ENCODE measurements at regions not wholly inside any gene's neighbourhood (a gene's known extent, or its start where the extent isn't known, plus 50 kb on each side); places are given as distances from the start of the nearest gene placed in this dataset.

GRCh38 chr18:47683774-47684173 is 246.7 kb downstream of the SMAD2 start:
- no peak for DNase-seq (ENCODE audit: low spot score)
- H3K4me1 ChIP-seq (ENCODE audit: insufficient read depth) = no peaks in the 10 kb centered on the region
- no peak overlapping the region for H3K4me3 ChIP-seq
- no peaks in the 10 kb centered on the region for H3K27me3 ChIP-seq
- no peaks in the 10 kb centered on the region for H3K9me3 ChIP-seq (ENCODE audit: low read depth)
- H4K20me1 ChIP-seq (ENCODE audit: insufficient read depth, poor library complexity, severe bottlenecking) = no peaks in the 10 kb centered on the region
- TF ChIP-seq EZH2phosphoT487 (IDR thresholded peaks at IDR 0.05; ENCODE audit: low read depth, severe bottlenecking, unreplicated experiment) = no peak
- TF ChIP-seq, protein P1, sequence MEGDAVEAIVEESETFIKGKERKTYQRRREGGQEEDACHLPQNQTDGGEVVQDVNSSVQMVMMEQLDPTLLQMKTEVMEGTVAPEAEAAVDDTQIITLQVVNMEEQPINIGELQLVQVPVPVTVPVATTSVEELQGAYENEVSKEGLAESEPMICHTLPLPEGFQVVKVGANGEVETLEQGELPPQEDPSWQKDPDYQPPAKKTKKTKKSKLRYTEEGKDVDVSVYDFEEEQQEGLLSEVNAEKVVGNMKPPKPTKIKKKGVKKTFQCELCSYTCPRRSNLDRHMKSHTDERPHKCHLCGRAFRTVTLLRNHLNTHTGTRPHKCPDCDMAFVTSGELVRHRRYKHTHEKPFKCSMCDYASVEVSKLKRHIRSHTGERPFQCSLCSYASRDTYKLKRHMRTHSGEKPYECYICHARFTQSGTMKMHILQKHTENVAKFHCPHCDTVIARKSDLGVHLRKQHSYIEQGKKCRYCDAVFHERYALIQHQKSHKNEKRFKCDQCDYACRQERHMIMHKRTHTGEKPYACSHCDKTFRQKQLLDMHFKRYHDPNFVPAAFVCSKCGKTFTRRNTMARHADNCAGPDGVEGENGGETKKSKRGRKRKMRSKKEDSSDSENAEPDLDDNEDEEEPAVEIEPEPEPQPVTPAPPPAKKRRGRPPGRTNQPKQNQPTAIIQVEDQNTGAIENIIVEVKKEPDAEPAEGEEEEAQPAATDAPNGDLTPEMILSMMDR (IDR thresholded peaks at IDR 0.05; ENCODE audit: poor library complexity) = no peak
- no peak for TF ChIP-seq EZH2 (IDR thresholded peaks at IDR 0.05; ENCODE audit: borderline replicate concordance)
- no peaks in the 10 kb centered on the region for H3K9me2 ChIP-seq (replicated peaks; ENCODE audit: insufficient read depth)
- no peaks in the 10 kb centered on the region for H3K36me3 ChIP-seq (replicated peaks; ENCODE audit: insufficient read depth, low read depth)
- no peaks in the 10 kb centered on the region for H3K79me2 ChIP-seq
- H3K27ac ChIP-seq = no peak overlapping the region
- no peak overlapping the region for H2AFZ ChIP-seq
- H3K4me2 ChIP-seq = no peak overlapping the region

- H3K4me3 ChIP-seq = no peak overlapping the region
- no peaks in the 10 kb centered on the region for H3K4me1 ChIP-seq (ENCODE audit: insufficient read depth)
- H3K36me3 ChIP-seq (replicated peaks; ENCODE audit: insufficient read depth, low read depth) = no peaks in the 10 kb centered on the region
- no peak overlapping the region for H3K4me2 ChIP-seq
- H3K9me2 ChIP-seq (replicated peaks; ENCODE audit: insufficient read depth) = no peaks in the 10 kb centered on the region
- no peaks in the 10 kb centered on the region for H3K27me3 ChIP-seq
- DNase-seq (ENCODE audit: low spot score) = no peak
- H3K9me3 ChIP-seq (ENCODE audit: low read depth) = no peaks in the 10 kb centered on the region
- WGBS (ENCODE audit: low lambda C conversion rate, missing lambda C conversion rate) = 90% methylated on average over 3 of the region's 3 CpGs
- no peaks in the 10 kb centered on the region for H4K20me1 ChIP-seq (ENCODE audit: insufficient read depth, poor library complexity, severe bottlenecking)
- TF ChIP-seq, protein P1 (IDR thresholded peaks at IDR 0.05; ENCODE audit: poor library complexity) = no peak
- no peak for TF ChIP-seq EZH2 (IDR thresholded peaks at IDR 0.05; ENCODE audit: borderline replicate concordance)
- no peak for TF ChIP-seq EZH2phosphoT487 (IDR thresholded peaks at IDR 0.05; ENCODE audit: low read depth, severe bottlenecking, unreplicated experiment)
- H2AFZ ChIP-seq = no peak overlapping the region
- no peak overlapping the region for H3K27ac ChIP-seq
- no peaks in the 10 kb centered on the region for H3K79me2 ChIP-seq
These were observed 247.6 kb downstream of the SMAD2 start for GRCh38 chr18:47682876-47683275.

DNA sequence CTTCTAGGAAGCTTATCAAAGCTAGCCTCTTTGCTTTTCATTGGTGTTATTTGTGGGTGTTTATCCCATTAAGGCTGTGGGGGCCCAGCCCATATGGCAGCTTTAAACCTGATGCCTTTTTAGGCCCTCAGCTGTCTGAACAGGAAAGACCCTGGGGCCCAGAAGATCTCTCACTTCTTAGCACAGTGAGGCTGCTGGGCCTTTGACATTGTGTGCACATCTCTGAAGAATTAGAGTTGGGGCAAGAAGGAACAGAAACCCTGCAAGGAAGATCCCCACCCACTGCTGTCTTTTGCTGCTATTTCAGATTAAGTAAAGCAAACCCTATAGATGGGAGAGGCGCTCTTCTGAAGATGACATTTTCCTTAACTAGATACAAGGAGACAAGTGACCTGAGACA is 250.0 kb downstream of the SMAD2 start:
- no peak overlapping the region for H2AFZ ChIP-seq
- no peaks in the 10 kb centered on the region for H4K20me1 ChIP-seq (ENCODE audit: insufficient read depth, poor library complexity, severe bottlenecking)
- no peak overlapping the region for H3K27ac ChIP-seq
- no peaks in the 10 kb centered on the region for H3K36me3 ChIP-seq (replicated peaks; ENCODE audit: insufficient read depth, low read depth)
- H3K4me3 ChIP-seq = no peak overlapping the region
- no peaks in the 10 kb centered on the region for H3K79me2 ChIP-seq
- no peaks in the 10 kb centered on the region for H3K9me3 ChIP-seq (ENCODE audit: low read depth)
- DNase-seq (ENCODE audit: low spot score) = no peak
- no peaks in the 10 kb centered on the region for H3K9me2 ChIP-seq (replicated peaks; ENCODE audit: insufficient read depth)
- no peak overlapping the region for H3K4me2 ChIP-seq
- no peaks in the 10 kb centered on the region for H3K27me3 ChIP-seq
- TF ChIP-seq, protein P1 (IDR thresholded peaks at IDR 0.05; ENCODE audit: poor library complexity) = no peak
- TF ChIP-seq EZH2 (IDR thresholded peaks at IDR 0.05; ENCODE audit: borderline replicate concordance) (no peak), EZH2phosphoT487 (IDR thresholded peaks at IDR 0.05; ENCODE audit: low read depth, severe bottlenecking, unreplicated experiment) (no peak)
- 100% methylated on average over 1 of the region's 1 CpG for WGBS (ENCODE audit: low lambda C conversion rate, missing lambda C conversion rate)
- H3K4me1 ChIP-seq (ENCODE audit: insufficient read depth) = no peaks in the 10 kb centered on the region

GRCh38 chr18:47679864-47680263 is 250.6 kb downstream of the SMAD2 start:
- no peak overlapping the region for H3K4me3 ChIP-seq
- no peaks in the 10 kb centered on the region for H3K36me3 ChIP-seq (replicated peaks; ENCODE audit: insufficient read depth, low read depth)
- no peaks in the 10 kb centered on the region for H3K27me3 ChIP-seq
- H3K9me2 ChIP-seq (replicated peaks; ENCODE audit: insufficient read depth) = no peaks in the 10 kb centered on the region
- no peaks in the 10 kb centered on the region for H3K79me2 ChIP-seq
- TF ChIP-seq EZH2 (IDR thresholded peaks at IDR 0.05; ENCODE audit: borderline replicate concordance) (no peak), EZH2phosphoT487 (IDR thresholded peaks at IDR 0.05; ENCODE audit: low read depth, severe bottlenecking, unreplicated experiment) (no peak)
- TF ChIP-seq, protein P1 (IDR thresholded peaks at IDR 0.05; ENCODE audit: poor library complexity) = no peak
- no peaks in the 10 kb centered on the region for H3K9me3 ChIP-seq (ENCODE audit: low read depth)
- 86% methylated on average over 2 of the region's 2 CpGs for WGBS (ENCODE audit: low lambda C conversion rate, missing lambda C conversion rate)
- DNase-seq (ENCODE audit: low spot score) = no peak
- no peak overlapping the region for H2AFZ ChIP-seq
- no peak overlapping the region for H3K4me2 ChIP-seq
- no peaks in the 10 kb centered on the region for H3K4me1 ChIP-seq (ENCODE audit: insufficient read depth)
- H4K20me1 ChIP-seq (ENCODE audit: insufficient read depth, poor library complexity, severe bottlenecking) = no peaks in the 10 kb centered on the region
- no peak overlapping the region for H3K27ac ChIP-seq

Data from hepatocyte (in vitro differentiated cells).